ENCODE measurements at regions not wholly inside any gene's neighbourhood (a gene's known extent, or its start where the extent isn't known, plus 50 kb on each side); places are given as distances from the start of the nearest gene placed in this dataset.
A peak's percentile ranks its signal among the peaks of the same experiment; 100 is the strongest.

DNA sequence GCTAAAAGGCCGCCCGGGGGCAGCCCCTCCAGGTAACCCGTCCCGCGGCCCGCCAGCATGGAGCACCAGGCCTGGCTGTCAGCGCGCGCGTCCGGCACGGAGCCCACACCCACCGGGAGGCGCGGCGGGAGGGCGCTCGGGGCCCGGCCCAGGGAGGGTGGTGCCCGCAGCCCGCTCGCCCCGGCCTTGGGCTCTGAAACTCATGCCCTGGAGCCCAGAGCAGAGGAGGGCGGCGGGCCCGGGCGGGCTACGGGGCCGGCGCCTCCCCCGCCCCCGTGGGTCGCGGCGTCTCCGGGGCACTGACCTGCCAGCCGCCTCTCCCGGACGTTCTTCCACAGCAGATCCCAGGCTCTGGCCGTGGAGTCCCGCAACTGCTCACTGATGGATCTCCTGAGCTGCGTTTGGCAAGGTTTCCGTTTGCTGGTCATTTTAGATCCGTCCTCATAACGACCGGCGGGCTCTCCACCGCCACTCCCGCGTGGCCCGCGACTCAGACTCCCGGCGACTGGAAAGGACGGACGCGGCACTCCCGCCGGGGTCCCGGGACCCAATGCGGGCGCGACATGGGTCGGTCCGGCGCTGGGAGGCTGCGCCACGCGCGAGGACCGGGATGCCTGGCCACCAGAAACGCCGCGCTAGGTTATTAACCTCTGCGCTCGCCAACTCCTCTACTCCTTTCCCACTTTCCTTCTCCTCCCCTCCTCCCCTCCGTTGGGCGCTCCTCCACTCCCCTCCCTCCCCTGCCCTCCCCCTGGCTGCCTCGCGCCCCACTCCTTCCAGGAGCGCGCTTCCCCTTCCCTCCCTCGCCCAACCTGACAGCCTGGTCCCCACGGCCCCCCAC lies 64.7 kb upstream of the STARD13 start:
- no peak for TF ChIP-seq CTCF (conservative IDR thresholded peaks at IDR 0.05; ENCODE audit: control insufficient read depth, insufficient read depth, low read depth, low read length)
- peak overlapping the region; percentile 68 for H3K4me3 ChIP-seq (ENCODE audit: control insufficient read depth, low read depth, low read length)

DNA sequence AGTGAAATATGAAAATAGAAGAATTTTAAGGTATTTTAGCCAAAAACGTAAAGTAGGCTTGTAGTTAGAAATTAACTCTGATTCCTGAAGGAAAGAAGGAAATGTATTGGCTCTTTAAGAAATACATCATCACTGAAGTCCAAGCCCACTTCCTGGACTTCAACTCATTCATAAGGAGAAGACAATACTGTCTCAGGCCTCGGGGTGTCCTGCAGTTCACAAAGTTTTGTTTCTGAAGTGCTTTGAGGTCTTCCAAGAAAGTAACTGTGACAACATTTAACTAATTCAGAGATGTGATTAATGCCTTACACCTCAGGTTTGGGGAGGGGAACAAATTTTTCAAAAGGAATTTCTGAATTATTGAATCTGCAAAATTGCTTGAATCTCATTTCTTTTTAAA lies 65.8 kb upstream of the STARD13 start:
- peak; percentile 26 for TF ChIP-seq CTCF (conservative IDR thresholded peaks at IDR 0.05; ENCODE audit: control insufficient read depth, insufficient read depth, low read depth, low read length)
- peak overlapping the region; percentile 5 for H3K4me3 ChIP-seq (ENCODE audit: control insufficient read depth, low read depth, low read length)
- peak; percentile 76 for DNase-seq (ENCODE audit: low read depth)

More for the DNA sequence above, 64.7 kb upstream of the STARD13 start:
- peak; percentile 40 for DNase-seq (ENCODE audit: low read depth)

- no peak for TF ChIP-seq CTCF (conservative IDR thresholded peaks at IDR 0.05; ENCODE audit: control insufficient read depth, insufficient read depth, low read depth, low read length)
- no peak overlapping the region for H3K4me3 ChIP-seq (ENCODE audit: control insufficient read depth, low read depth, low read length)
- DNase-seq (ENCODE audit: low read depth) = no peak
These were observed 66.5 kb upstream of the STARD13 start for GRCh38 chr13:33352041-33352440.

- no peak overlapping the region for H3K4me3 ChIP-seq (ENCODE audit: control insufficient read depth, low read depth, low read length)
- DNase-seq (ENCODE audit: low read depth) = no peak
- no peak for TF ChIP-seq CTCF (conservative IDR thresholded peaks at IDR 0.05; ENCODE audit: control insufficient read depth, insufficient read depth, low read depth, low read length)
These were observed 67.0 kb upstream of the STARD13 start for GRCh38 chr13:33352526-33352925.

- DNase-seq (ENCODE audit: low read depth) = no peak
- TF ChIP-seq CTCF (conservative IDR thresholded peaks at IDR 0.05; ENCODE audit: control insufficient read depth, insufficient read depth, low read depth, low read length) = no peak
- H3K4me3 ChIP-seq (ENCODE audit: control insufficient read depth, low read depth, low read length) = no peak overlapping the region
These were observed 67.7 kb upstream of the STARD13 start for GRCh38 chr13:33353210-33353609.

DNA sequence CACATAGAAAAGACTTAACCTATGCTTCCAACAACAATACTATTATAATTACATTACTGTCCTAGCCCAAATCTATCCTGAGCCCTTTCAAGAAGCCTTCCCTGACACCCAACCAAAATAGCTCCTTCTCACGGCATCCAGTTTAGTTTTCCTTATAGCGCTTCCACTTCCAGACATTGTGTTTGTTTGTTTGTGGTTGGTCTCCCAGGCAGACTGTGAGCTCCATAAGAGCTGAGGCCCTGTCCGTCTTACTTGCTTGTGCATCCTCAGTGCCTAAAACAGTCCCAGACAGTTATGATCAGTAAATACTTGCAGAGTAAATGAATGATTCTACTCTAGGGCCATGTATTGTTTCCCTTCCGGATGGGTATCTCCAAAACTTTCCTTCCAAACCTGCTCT lies 68.1 kb upstream of the STARD13 start:
- no peak overlapping the region for H3K4me3 ChIP-seq (ENCODE audit: control insufficient read depth, low read depth, low read length)
- DNase-seq (ENCODE audit: low read depth) = no peak
- no peak for TF ChIP-seq CTCF (conservative IDR thresholded peaks at IDR 0.05; ENCODE audit: control insufficient read depth, insufficient read depth, low read depth, low read length)
